H1 (cell line): ENCODE measurements at regions not wholly inside any gene's neighbourhood (a gene's known extent, or its start where the extent isn't known, plus 50 kb on each side); places are given as distances from the start of the nearest gene placed in this dataset.

Experiments used
- CTCF ChIA-PET: fragments of 300-600 bp; sonication (Branson Sonifier 250); formaldehyde crosslinking; loops from one replicate; lab custom pipeline; 2021; ENCODE audit not compliant: partially characterized antibody; lab: Charles Lee
- POLR2A ChIA-PET: fragments of 300-600 bp; sonication (Branson Sonifier 250); formaldehyde crosslinking; loops from one replicate; lab custom pipeline; 2021; ENCODE audit warnings: inconsistent platforms; ENCODE audit not compliant: partially characterized antibody; lab: Charles Lee
- DNase-seq, 2 experiments: peaks; one replicate each; pipeline versions ENCODE4 v3.0.0 to v3.0.0-alpha.2; 2010 to 2022; ENCODE audit warnings: low spot score in 2 of 2, low read depth in 1 of 2, mixed read lengths in 1 of 2
- FAIRE-seq: peaks from 2 replicates; lab custom pipeline; 2011; peaks lifted over from hg19 to GRCh38; lab: Jason Lieb, UNC
- H2AFZ ChIP-seq: 2 replicates; pipeline ENCODE4 v1.8.1; 2012; ENCODE audit warnings: low read length, inconsistent platforms
- H2AK5ac ChIP-seq: 2 replicates; pipeline ENCODE4 v1.6.1; 2013; ENCODE audit warnings: low read depth, low read length
- H2BK120ac ChIP-seq: replicated peaks from 2 replicates; pipeline ENCODE3; 2013; ENCODE audit warnings: low read depth, low read length, inconsistent platforms
- H2BK12ac ChIP-seq: 2 replicates; pipeline ENCODE4 v1.6.1; 2013; ENCODE audit warnings: low read depth, low read length
- H2BK15ac ChIP-seq: 2 replicates; pipeline ENCODE4 v1.6.1; 2013; ENCODE audit warnings: low read length
- H2BK20ac ChIP-seq: 2 replicates; pipeline ENCODE4 v1.6.1; 2013; ENCODE audit warnings: low read length
- H2BK5ac ChIP-seq: 2 replicates; pipeline ENCODE4 v1.6.1; 2013; ENCODE audit warnings: low read depth, low read length
- H3K14ac ChIP-seq: 2 replicates; pipeline ENCODE4 v1.6.1; 2013; ENCODE audit warnings: inconsistent platforms; ENCODE audit not compliant: insufficient read length
- H3K18ac ChIP-seq: 2 replicates; pipeline ENCODE4 v1.6.1; 2013; ENCODE audit warnings: low read length; ENCODE audit errors: extremely low read depth
- H3K23ac ChIP-seq: 2 replicates; pipeline ENCODE4 v1.6.1; 2013; ENCODE audit warnings: inconsistent platforms; ENCODE audit not compliant: insufficient read length
- H3K23me2 ChIP-seq: 2 replicates; pipeline ENCODE4 v1.6.1; 2013; ENCODE audit warnings: low read depth, low read length
- H3K27ac ChIP-seq: 2 replicates; pipeline ENCODE4 v1.6.1; 2011; ENCODE audit warnings: low read depth, low read length, inconsistent platforms
- H3K27me3 ChIP-seq, 4 experiments: replicated peaks in 1 of 4; 1 replicate in 1 of 4; 2 replicates in 3 of 4; pipeline versions ENCODE4 v1.6.1 to v1.8.1; 2011 to 2013; ENCODE audit warnings: low read length in 3 of 4, mild to moderate bottlenecking in 3 of 4, inconsistent platforms in 2 of 4, mixed read lengths in 2 of 4, moderate library complexity in 1 of 4; ENCODE audit not compliant: control insufficient read depth in 3 of 4, insufficient read depth in 3 of 4; ENCODE audit errors: extremely low read depth in 1 of 4
- H3K36me3 ChIP-seq, 4 experiments: 2 replicates each; pipeline versions ENCODE4 v1.6.1 to v1.8.1; 2011 to 2013; ENCODE audit warnings: mild to moderate bottlenecking in 4 of 4, low read length in 3 of 4, moderate library complexity in 2 of 4, control low read depth in 1 of 4, inconsistent platforms in 1 of 4; ENCODE audit not compliant: insufficient read depth in 4 of 4, control insufficient read depth in 2 of 4
- H3K4ac ChIP-seq: replicated peaks from 2 replicates; pipeline ENCODE3; 2013; ENCODE audit warnings: low read length, low read depth, mixed read lengths, inconsistent platforms; ENCODE audit not compliant: insufficient read length
- H3K4me1 ChIP-seq, 4 experiments: replicated peaks in 1 of 4; 1 replicate in 1 of 4; 2 replicates in 3 of 4; pipeline versions ENCODE4 v1.6.1 to v1.8.1; 2011 to 2013; ENCODE audit warnings: low read length in 3 of 4, inconsistent platforms in 2 of 4, mixed read lengths in 1 of 4; ENCODE audit not compliant: insufficient read depth in 4 of 4, control insufficient read depth in 3 of 4
- H3K4me2 ChIP-seq, 2 experiments: 2 replicates each; pipeline versions ENCODE4 v1.6.1 to v1.8.1; 2011 to 2013; ENCODE audit warnings: low read depth in 2 of 2, low read length in 2 of 2, control low read depth in 1 of 2, inconsistent platforms in 1 of 2, mild to moderate bottlenecking in 1 of 2; ENCODE audit not compliant: insufficient read depth in 1 of 2
- H3K4me3 ChIP-seq, 4 experiments: fragments of 200-600, 300-600 bp in 1 of 4; sonication (generic), shearing (Covaris generic), sonication (Bioruptor Twin) in 1 of 4; 2 replicates each; pipeline versions ENCODE4 v1.5.1 to v1.8.1; 2011 to 2016; ENCODE audit warnings: low read length in 4 of 4, low read depth in 3 of 4, control low read depth in 2 of 4, inconsistent platforms in 2 of 4, mild to moderate bottlenecking in 2 of 4, mixed read lengths in 1 of 4, moderate library complexity in 1 of 4; ENCODE audit not compliant: insufficient read depth in 2 of 4; ENCODE audit errors: extremely low read depth in 1 of 4
- H3K56ac ChIP-seq: replicated peaks from 2 replicates; pipeline ENCODE3; 2013; ENCODE audit warnings: low read depth, mild to moderate bottlenecking, mixed read lengths, low read length, inconsistent platforms; ENCODE audit not compliant: insufficient read length
- H3K79me1 ChIP-seq: 2 replicates; pipeline ENCODE4 v1.6.1; 2013; ENCODE audit warnings: low read depth, low read length, control low read depth
- H3K79me2 ChIP-seq, 2 experiments: 2 replicates each; pipeline versions ENCODE4 v1.6.1 to v1.8.1; 2012 to 2013; ENCODE audit warnings: low read length in 2 of 2, mild to moderate bottlenecking in 2 of 2, inconsistent platforms in 1 of 2; ENCODE audit not compliant: insufficient read depth in 2 of 2, control insufficient read depth in 1 of 2
- H3K9ac ChIP-seq, 4 experiments: replicated peaks in 1 of 4; 1 replicate in 1 of 4; 2 replicates in 3 of 4; pipeline versions ENCODE4 v1.6.1 to v1.8.1; 2011 to 2013; ENCODE audit warnings: low read depth in 3 of 4, low read length in 3 of 4, control low read depth in 2 of 4, mild to moderate bottlenecking in 2 of 4, moderate library complexity in 2 of 4, inconsistent platforms in 1 of 4; ENCODE audit errors: extremely low read depth in 1 of 4
- H3K9me3 ChIP-seq, 2 experiments: 2 replicates each; pipeline versions ENCODE4 v1.6.1 to v1.8.1; 2012 to 2013; ENCODE audit warnings: mild to moderate bottlenecking in 2 of 2, moderate library complexity in 2 of 2, control low read depth in 1 of 2, inconsistent platforms in 1 of 2, low read depth in 1 of 2, low read length in 1 of 2, mixed read lengths in 1 of 2; ENCODE audit not compliant: insufficient read depth in 2 of 2
- H4K20me1 ChIP-seq, 2 experiments: replicated peaks in 1 of 2; 2 replicates each; pipeline versions ENCODE3 to v1.8.1; 2011 to 2013; ENCODE audit warnings: inconsistent platforms in 2 of 2, low read length in 2 of 2, mild to moderate bottlenecking in 1 of 2; ENCODE audit not compliant: insufficient read depth in 2 of 2, control insufficient read depth in 1 of 2
- H4K5ac ChIP-seq: 2 replicates; pipeline ENCODE4 v1.6.1; 2013; ENCODE audit warnings: low read length, low read depth, mixed read lengths, inconsistent platforms; ENCODE audit not compliant: insufficient read length
- H4K8ac ChIP-seq: 2 replicates; pipeline ENCODE4 v1.8.0; 2013; ENCODE audit warnings: mild to moderate bottlenecking, moderate library complexity, low read length, inconsistent platforms; ENCODE audit not compliant: insufficient read depth; ENCODE audit errors: extremely low read depth
- H4K91ac ChIP-seq: replicated peaks from 2 replicates; pipeline ENCODE3; 2013; ENCODE audit warnings: low read length, mixed read lengths, inconsistent platforms; ENCODE audit not compliant: insufficient read length
- BCL11A ChIP-seq, 2 experiments: IDR thresholded peaks; one replicate each; pipeline ENCODE4 v1.6.1; 2011; ENCODE audit warnings: low read depth in 2 of 2, low read length in 2 of 2, mild to moderate bottlenecking in 2 of 2
- CBX5 ChIP-seq: fragments of 300-800, 300-1000 bp; sonication (generic); IDR thresholded peaks from 2 replicates; pipeline ENCODE4 v1.7.1; 2016; ENCODE audit warnings: antibody characterized with exemption, low read length, low read depth
- CBX8 ChIP-seq: fragments of 300-800, 300-1000 bp; sonication (generic); IDR thresholded peaks from 2 replicates; pipeline ENCODE4 v1.7.1; 2016; ENCODE audit warnings: low read depth, low read length, borderline replicate concordance
- CHD2 ChIP-seq: IDR thresholded peaks from 2 replicates; pipeline ENCODE4 v1.6.1; 2012; ENCODE audit warnings: low read length, improper control_type of control experiment
- EGR1 ChIP-seq: IDR thresholded peaks from 2 replicates; pipeline ENCODE4 v1.6.1; 2011; ENCODE audit warnings: low read depth, low read length, borderline replicate concordance
- EP300 ChIP-seq, 2 experiments: IDR thresholded peaks; 1 replicate in 1 of 2; 2 replicates in 1 of 2; pipeline ENCODE4 v1.6.1; 2011 to 2012; ENCODE audit warnings: low read depth in 2 of 2, low read length in 2 of 2, mild to moderate bottlenecking in 2 of 2, borderline replicate concordance in 1 of 2, inconsistent platforms in 1 of 2, moderate library complexity in 1 of 2
- JUN ChIP-seq: IDR thresholded peaks from 2 replicates; pipeline ENCODE4 v1.6.1; 2011; ENCODE audit warnings: low read depth, mild to moderate bottlenecking, improper control_type of control experiment, low read length
- JUND ChIP-seq: IDR thresholded peaks from 2 replicates; pipeline ENCODE4 v1.6.1; 2011; ENCODE audit warnings: mild to moderate bottlenecking, improper control_type of control experiment, low read length
- POLR2AphosphoS5 ChIP-seq: IDR thresholded peaks from 2 replicates; pipeline ENCODE4 v1.6.1; 2011; ENCODE audit warnings: low read depth, low read length
- WGBS, 2 experiments: shearing (Covaris generic) in 1 of 2; methylation state at CpG; one replicate each; pipeline versions ENCODE4 v1.1.6 to v1.1.7; 2013 to 2015; ENCODE audit warnings: low lambda C conversion rate in 2 of 2, mixed read lengths in 2 of 2, inconsistent platforms in 1 of 2, low coverage in 1 of 2, missing lambda C conversion rate in 1 of 2; ENCODE audit not compliant: insufficient replicate concordance in 2 of 2, insufficient coverage in 1 of 2, insufficient read length in 1 of 2; ENCODE audit errors: extremely low coverage in 1 of 2, missing lambda C conversion rate in 1 of 2; 5-methylcytosine and 5-hydroxymethylcytosine counted together
- TF ChIP-seq, protein P1 (sequence below): IDR thresholded peaks from 2 replicates; pipeline ENCODE4 v1.6.1; 2012; ENCODE audit warnings: inconsistent platforms

- Histone ChIP-seq H3K79me1 (no peaks in the 10 kb centered on the region), H2BK20ac (no peak overlapping the region), H2BK5ac (no peak overlapping the region), H3K23ac (no peak overlapping the region), H3K14ac (no peak overlapping the region), H3K4me2 (no peak overlapping the region), H4K20me1 (no peaks in the 10 kb centered on the region), H3K27ac (no peak overlapping the region), H2BK12ac (no peak overlapping the region), H2BK120ac (no peak overlapping the region), H3K4me1 (no peaks in the 10 kb centered on the region), H4K91ac (no peak overlapping the region), H4K8ac (no peak overlapping the region), H3K56ac (no peak overlapping the region), H2AFZ (no peak overlapping the region), H3K4ac (no peak overlapping the region), H3K27me3 (no peaks in the 10 kb centered on the region), H3K4me3 (no peak overlapping the region), H3K18ac (no peak overlapping the region), H3K36me3 (no peaks in the 10 kb centered on the region), H3K23me2 (no peaks in the 10 kb centered on the region), H3K79me2 (no peaks in the 10 kb centered on the region), H3K9ac (no peak overlapping the region), H2AK5ac (no peak overlapping the region), H2BK15ac (no peak overlapping the region), H4K5ac (no peak overlapping the region), H3K9me3 (no peaks in the 10 kb centered on the region; a peak in 1 of 4 replicates)
- DNase-seq = no peak
- no peak for TF ChIP-seq BCL11A (IDR thresholded peaks at IDR 0.05; ENCODE audit: low read depth in 2 of 2, low read length in 2 of 2)
- TF ChIP-seq JUND = no peak
- TF ChIP-seq POLR2AphosphoS5 = no peak
- TF ChIP-seq JUN = no peak
- TF ChIP-seq EP300 (IDR thresholded peaks at IDR 0.05; ENCODE audit: borderline replicate concordance in 1 of 2, low read depth in 2 of 2, low read length in 2 of 2) = no peak
- TF ChIP-seq, protein P1, sequence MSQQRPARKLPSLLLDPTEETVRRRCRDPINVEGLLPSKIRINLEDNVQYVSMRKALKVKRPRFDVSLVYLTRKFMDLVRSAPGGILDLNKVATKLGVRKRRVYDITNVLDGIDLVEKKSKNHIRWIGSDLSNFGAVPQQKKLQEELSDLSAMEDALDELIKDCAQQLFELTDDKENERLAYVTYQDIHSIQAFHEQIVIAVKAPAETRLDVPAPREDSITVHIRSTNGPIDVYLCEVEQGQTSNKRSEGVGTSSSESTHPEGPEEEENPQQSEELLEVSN = no peak
- TF ChIP-seq EGR1 = no peak
- no peak for TF ChIP-seq CBX8
- TF ChIP-seq CHD2 = no peak
- TF ChIP-seq CBX5 = no peak
- WGBS, 2 experiments = 93% methylated on average over 1 of the region's 1 CpG; no CpG with 5 or more reads in 1 of the 2 experiments
- ChIA-PET POLR2A (interaction anchor here (0.6 kb wide), 1 partner anchor 221 kb away, joined by 3 read pairs; no protein-coding TSS in a partner anchor), CTCF (interaction anchor here (0.6 kb wide), 1 partner anchor 37 kb away, joined by 3 read pairs; no protein-coding TSS in a partner anchor)
- no peak for FAIRE-seq
Measured at GRCh38 chr1:193308438-193308837, 122.0 kb upstream of the B3GALT2 start.
